Endothelial cell of umbilical vein (primary cell): ENCODE measurements at regions not wholly inside any gene's neighbourhood (a gene's known extent, or its start where the extent isn't known, plus 50 kb on each side); places are given as distances from the start of the nearest gene placed in this dataset.

Source experiments
- BruUV-seq: library from RNA; stranded (reverse); fragments of 400-500 nt; replicated peaks from 2 replicates; lab custom pipeline; 2021; lab: Mats Ljungman, UMichigan
- CTCF ChIA-PET: fragments of 300-600, 350-600 bp; sonication (Branson Sonifier 250); formaldehyde crosslinking; loops from one replicate; lab custom pipeline; 2021; ENCODE audit warnings: antibody characterized with exemption, inconsistent platforms; lab: Charles Lee
- POLR2A ChIA-PET: fragments of 300-600, 350-600 bp; sonication (Branson Sonifier 250); formaldehyde crosslinking; loops from one replicate; lab custom pipeline; 2021; ENCODE audit warnings: antibody characterized with exemption, inconsistent platforms; lab: Charles Lee
- DNase-seq: peaks from one replicate; pipeline ENCODE4 v3.0.0-alpha.2; 2011; ENCODE audit warnings: low read depth, low spot score
- FAIRE-seq: peaks from 2 replicates; lab custom pipeline; 2011; peaks lifted over from hg19 to GRCh38; lab: Jason Lieb, UNC
- H2AFZ ChIP-seq: 2 replicates; pipeline ENCODE4 v1.6.0; 2012; ENCODE audit warnings: low read depth, low read length, control low read depth, inconsistent platforms
- H3K27ac ChIP-seq: 2 replicates; pipeline ENCODE4 v1.5.1; 2011; ENCODE audit warnings: low read depth, mild to moderate bottlenecking, control low read depth, low read length, moderate library complexity; ENCODE audit not compliant: insufficient read depth
- H3K27me3 ChIP-seq, 2 experiments: 2 replicates each; pipeline versions ENCODE4 v1.6.0 to v1.6.1; 2011; ENCODE audit warnings: low read length in 2 of 2, mixed read lengths in 1 of 2; ENCODE audit not compliant: control insufficient read depth in 2 of 2, insufficient read depth in 2 of 2
- H3K36me3 ChIP-seq, 2 experiments: 2 replicates in 1 of 2; 3 replicates in 1 of 2; pipeline ENCODE4 v1.5.1; 2011; ENCODE audit warnings: low read length in 2 of 2, mild to moderate bottlenecking in 1 of 2, moderate library complexity in 1 of 2; ENCODE audit not compliant: control insufficient read depth in 2 of 2, insufficient read depth in 2 of 2; ENCODE audit errors: extremely low read depth in 1 of 2
- H3K4me1 ChIP-seq: 3 replicates; pipeline ENCODE4 v1.5.1; 2011; ENCODE audit warnings: mild to moderate bottlenecking, low read length; ENCODE audit not compliant: control insufficient read depth, insufficient read depth; ENCODE audit errors: extremely low read depth
- H3K4me2 ChIP-seq: 2 replicates; pipeline ENCODE4 v1.6.1; 2011; ENCODE audit warnings: low read length, control low read depth, mixed read lengths; ENCODE audit not compliant: insufficient read depth
- H3K4me3 ChIP-seq, 3 experiments: fragments of 200-600 bp in 1 of 3; sonication (generic), shearing (Covaris generic) in 1 of 3; replicated peaks in 1 of 3; 2 replicates each; pipeline ENCODE4 v1.5.1; 2011 to 2016; ENCODE audit warnings: control low read depth in 3 of 3, low read length in 3 of 3, mild to moderate bottlenecking in 2 of 3, inconsistent platforms in 1 of 3, low read depth in 1 of 3, moderate library complexity in 1 of 3; ENCODE audit not compliant: insufficient read depth in 1 of 3
- H3K79me2 ChIP-seq: 2 replicates; pipeline ENCODE4 v1.6.0; 2012; ENCODE audit warnings: low read length, inconsistent platforms; ENCODE audit not compliant: control insufficient read depth, insufficient read depth
- H3K9ac ChIP-seq: replicated peaks from 2 replicates; pipeline ENCODE3; 2011; ENCODE audit warnings: low read length, control low read depth; ENCODE audit not compliant: insufficient read depth; ENCODE audit errors: extremely low read depth
- H3K9me1 ChIP-seq: replicated peaks from 3 replicates; pipeline ENCODE4 v1.6.0; 2011; ENCODE audit warnings: mild to moderate bottlenecking, low read length; ENCODE audit not compliant: control insufficient read depth, insufficient read depth; ENCODE audit errors: extremely low read depth
- H3K9me3 ChIP-seq: replicated peaks from 2 replicates; pipeline ENCODE4 v1.5.1; 2012; ENCODE audit warnings: low read length, inconsistent platforms; ENCODE audit not compliant: control insufficient read depth, insufficient read depth
- H4K20me1 ChIP-seq: replicated peaks from 2 replicates; pipeline ENCODE3; 2011; ENCODE audit warnings: mild to moderate bottlenecking, low read length; ENCODE audit not compliant: control insufficient read depth, insufficient read depth; ENCODE audit errors: extremely low read depth
- FOS ChIP-seq: IDR thresholded peaks from 2 replicates; pipeline ENCODE4 v1.6.1; 2011; ENCODE audit warnings: mild to moderate bottlenecking, low read length, moderate library complexity, borderline replicate concordance; ENCODE audit not compliant: insufficient read depth
- GATA2 ChIP-seq: IDR thresholded peaks from 2 replicates; pipeline ENCODE4 v1.7.0; 2011; ENCODE audit warnings: low read depth, mild to moderate bottlenecking, moderate library complexity, mixed read lengths, low read length; ENCODE audit not compliant: insufficient read length, insufficient read depth
- MAX ChIP-seq: IDR thresholded peaks from 2 replicates; pipeline ENCODE4 v1.6.1; 2011; ENCODE audit not compliant: insufficient read depth, insufficient read length
- POLR2A ChIP-seq: IDR thresholded peaks from 2 replicates; pipeline ENCODE4 v1.6.1; 2012; ENCODE audit warnings: low read depth, mild to moderate bottlenecking, control low read depth, low read length
- dilution Hi-C: fragments of 300-500 bp; cut with MboI; formaldehyde crosslinking; loops from one replicate; pipeline ENCODE4 v1.15.0; 2019; ENCODE audit warnings: low sequenced_read_pairs; ENCODE audit not compliant: extremely low pct_ligation_motif_present
- intact Hi-C: fragments of 100-400 bp; cut with micrococcal nuclease; formaldehyde crosslinking; loops from one replicate; pipeline ENCODE4 v1.10.0; 2022
- TF ChIP-seq, protein P1 (sequence below), 2 donors: IDR thresholded peaks; 1 replicate in 1 of 2; 2 replicates in 1 of 2; pipeline ENCODE4 v1.5.1; 2011; ENCODE audit warnings: low read length in 2 of 2, mild to moderate bottlenecking in 2 of 2, moderate library complexity in 2 of 2, control low read depth in 1 of 2, inconsistent platforms in 1 of 2, low read depth in 1 of 2; ENCODE audit not compliant: insufficient read depth in 1 of 2; ENCODE audit errors: extremely low read depth in 1 of 2

- H3K4me3 ChIP-seq: no peak overlapping the region
- H2AFZ ChIP-seq: no peak overlapping the region
- no peak overlapping the region for H3K9ac ChIP-seq
- H3K4me1 ChIP-seq: no peaks in the 10 kb centered on the region
- BruUV-seq: no TSS peak
- H4K20me1 ChIP-seq: no peaks in the 10 kb centered on the region
- dilution Hi-C loops: no loop called here
- no peaks in the 10 kb centered on the region for H3K27me3 ChIP-seq
- ChIA-PET POLR2A (no interaction called here), CTCF (interaction anchor here (0.9 kb wide), 1 partner anchor 610 kb away, joined by 3 read pairs; no protein-coding TSS in a partner anchor)
- H3K9me1 ChIP-seq: no peaks in the 10 kb centered on the region
- no peak overlapping the region for H3K4me2 ChIP-seq
- no peaks in the 10 kb centered on the region for H3K9me3 ChIP-seq
- no peak overlapping the region for H3K27ac ChIP-seq
- DNase-seq (no peak), FAIRE-seq (no peak)
- H3K79me2 ChIP-seq: no peaks in the 10 kb centered on the region
- TF ChIP-seq, protein P1, sequence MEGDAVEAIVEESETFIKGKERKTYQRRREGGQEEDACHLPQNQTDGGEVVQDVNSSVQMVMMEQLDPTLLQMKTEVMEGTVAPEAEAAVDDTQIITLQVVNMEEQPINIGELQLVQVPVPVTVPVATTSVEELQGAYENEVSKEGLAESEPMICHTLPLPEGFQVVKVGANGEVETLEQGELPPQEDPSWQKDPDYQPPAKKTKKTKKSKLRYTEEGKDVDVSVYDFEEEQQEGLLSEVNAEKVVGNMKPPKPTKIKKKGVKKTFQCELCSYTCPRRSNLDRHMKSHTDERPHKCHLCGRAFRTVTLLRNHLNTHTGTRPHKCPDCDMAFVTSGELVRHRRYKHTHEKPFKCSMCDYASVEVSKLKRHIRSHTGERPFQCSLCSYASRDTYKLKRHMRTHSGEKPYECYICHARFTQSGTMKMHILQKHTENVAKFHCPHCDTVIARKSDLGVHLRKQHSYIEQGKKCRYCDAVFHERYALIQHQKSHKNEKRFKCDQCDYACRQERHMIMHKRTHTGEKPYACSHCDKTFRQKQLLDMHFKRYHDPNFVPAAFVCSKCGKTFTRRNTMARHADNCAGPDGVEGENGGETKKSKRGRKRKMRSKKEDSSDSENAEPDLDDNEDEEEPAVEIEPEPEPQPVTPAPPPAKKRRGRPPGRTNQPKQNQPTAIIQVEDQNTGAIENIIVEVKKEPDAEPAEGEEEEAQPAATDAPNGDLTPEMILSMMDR (IDR thresholded peaks at IDR 0.05; ENCODE audit: extremely low read depth in 1 of 2, insufficient read depth in 1 of 2, low read depth in 1 of 2, low read length in 2 of 2): no peak
- TF ChIP-seq FOS (no peak), GATA2 (no peak), POLR2A (no peak)
- H3K36me3 ChIP-seq: no peaks in the 10 kb centered on the region
- intact Hi-C loops: no loop called here
Observed at GRCh38 chr5:120098902-120099535, 365.1 kb upstream of the PRR16 start.

DNA sequence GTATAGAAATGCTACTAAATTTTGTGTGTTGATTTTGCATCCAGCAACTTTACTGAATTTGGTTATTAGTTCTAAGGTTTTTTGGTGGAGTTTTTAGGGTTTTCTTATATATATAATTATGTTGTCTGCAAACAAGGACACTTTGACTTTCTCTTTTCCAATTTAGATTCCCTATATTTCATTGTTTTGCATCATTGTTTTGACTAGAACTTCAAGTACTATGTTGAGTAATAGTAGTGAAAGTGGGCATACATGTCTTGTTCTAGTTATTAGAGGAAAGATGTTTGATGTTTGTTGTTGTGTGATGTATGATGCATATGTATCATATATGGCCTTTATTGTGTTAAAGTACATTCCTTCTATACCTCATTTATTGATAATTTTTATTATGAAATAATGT lies 362.3 kb upstream of the PRR16 start:
- ChIA-PET CTCF (no interaction called here), POLR2A (no interaction called here)
- no peaks in the 10 kb centered on the region for H3K9me1 ChIP-seq
- no peak overlapping the region for H2AFZ ChIP-seq
- DNase-seq (no peak), FAIRE-seq (no peak)
- no peaks in the 10 kb centered on the region for H3K36me3 ChIP-seq
- H3K4me3 ChIP-seq: no peak overlapping the region
- no peak overlapping the region for H3K27ac ChIP-seq
- H3K27me3 ChIP-seq: no peaks in the 10 kb centered on the region
- no peak overlapping the region for H3K4me2 ChIP-seq
- BruUV-seq: no TSS peak
- no peak overlapping the region for H3K9ac ChIP-seq
- intact Hi-C loops (no loop called here), dilution Hi-C loops (no loop called here)
- H3K4me1 ChIP-seq: no peaks in the 10 kb centered on the region
- no peaks in the 10 kb centered on the region for H4K20me1 ChIP-seq
- no peaks in the 10 kb centered on the region for H3K9me3 ChIP-seq
- TF ChIP-seq MAX (no peak), POLR2A (no peak)
- no peaks in the 10 kb centered on the region for H3K79me2 ChIP-seq
